BLaER1 (cell line): ENCODE measurements at regions not wholly inside any gene's neighbourhood (a gene's known extent, or its start where the extent isn't known, plus 50 kb on each side); places are given as distances from the start of the nearest gene placed in this dataset.

ENCODE experiments used
- H3K27ac ChIP-seq: shearing (Covaris generic); formaldehyde crosslinking; 2 replicates; pipeline ENCODE4 v1.8.1; 2022
- H3K27me3 ChIP-seq: shearing (Covaris generic); formaldehyde crosslinking; 2 replicates; pipeline ENCODE4 v1.8.1; 2022
- H3K36me3 ChIP-seq: shearing (Covaris generic); formaldehyde crosslinking; 2 replicates; pipeline ENCODE4 v1.8.1; 2022
- H3K4me1 ChIP-seq: shearing (Covaris generic); formaldehyde crosslinking; 2 replicates; pipeline ENCODE4 v1.8.1; 2022
- H3K4me2 ChIP-seq: shearing (Covaris generic); formaldehyde crosslinking; 2 replicates; pipeline ENCODE4 v1.8.1; 2022
- H3K4me3 ChIP-seq: shearing (Covaris generic); formaldehyde crosslinking; 2 replicates; pipeline ENCODE4 v1.8.1; 2022
- H3K9ac ChIP-seq: shearing (Covaris generic); formaldehyde crosslinking; 2 replicates; pipeline ENCODE4 v1.8.1; 2022
- H3K9me3 ChIP-seq: shearing (Covaris generic); formaldehyde crosslinking; 2 replicates; pipeline ENCODE4 v1.8.1; 2022
- H4K20me1 ChIP-seq: shearing (Covaris generic); formaldehyde crosslinking; 2 replicates; pipeline ENCODE4 v1.8.1; 2022
- Cebpa-rat ChIP-seq: shearing (Covaris generic); IDR thresholded peaks from 2 replicates; pipeline ENCODE4 v1.8.1; 2022

DNA sequence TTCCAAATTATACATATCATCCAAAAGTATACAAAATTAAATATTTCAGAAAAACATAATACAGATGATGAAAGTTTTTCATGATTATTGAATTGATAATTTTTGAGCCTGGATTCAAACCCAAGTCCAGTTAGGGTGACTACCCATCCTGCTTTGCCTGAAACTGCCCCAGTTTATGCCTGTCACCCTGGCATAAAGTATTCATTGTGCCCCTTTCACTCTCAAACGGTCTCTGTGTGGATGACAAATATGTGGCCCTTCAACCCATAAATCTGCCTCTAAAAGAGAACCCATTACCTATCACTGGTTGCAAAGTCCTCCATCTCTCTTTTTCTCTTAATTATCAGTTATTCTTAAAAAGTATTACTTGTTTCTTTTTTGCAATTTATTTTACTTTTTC, 553.7 kb upstream of the JARID2 start:
- Histone ChIP-seq H3K4me1 (no peaks in the 10 kb centered on the region), H3K4me2 (no peak overlapping the region), H3K9ac (no peak overlapping the region), H3K27ac (no peak overlapping the region), H3K36me3 (no peaks in the 10 kb centered on the region), H3K9me3 (0 out of 2 replicates have a peak, but pooled peaks cover 3% of the 10 kb centered on the region), H4K20me1 (no peaks in the 10 kb centered on the region), H3K27me3 (no peaks in the 10 kb centered on the region), H3K4me3 (no peak overlapping the region)
- no peak for TF ChIP-seq Cebpa-rat

DNA sequence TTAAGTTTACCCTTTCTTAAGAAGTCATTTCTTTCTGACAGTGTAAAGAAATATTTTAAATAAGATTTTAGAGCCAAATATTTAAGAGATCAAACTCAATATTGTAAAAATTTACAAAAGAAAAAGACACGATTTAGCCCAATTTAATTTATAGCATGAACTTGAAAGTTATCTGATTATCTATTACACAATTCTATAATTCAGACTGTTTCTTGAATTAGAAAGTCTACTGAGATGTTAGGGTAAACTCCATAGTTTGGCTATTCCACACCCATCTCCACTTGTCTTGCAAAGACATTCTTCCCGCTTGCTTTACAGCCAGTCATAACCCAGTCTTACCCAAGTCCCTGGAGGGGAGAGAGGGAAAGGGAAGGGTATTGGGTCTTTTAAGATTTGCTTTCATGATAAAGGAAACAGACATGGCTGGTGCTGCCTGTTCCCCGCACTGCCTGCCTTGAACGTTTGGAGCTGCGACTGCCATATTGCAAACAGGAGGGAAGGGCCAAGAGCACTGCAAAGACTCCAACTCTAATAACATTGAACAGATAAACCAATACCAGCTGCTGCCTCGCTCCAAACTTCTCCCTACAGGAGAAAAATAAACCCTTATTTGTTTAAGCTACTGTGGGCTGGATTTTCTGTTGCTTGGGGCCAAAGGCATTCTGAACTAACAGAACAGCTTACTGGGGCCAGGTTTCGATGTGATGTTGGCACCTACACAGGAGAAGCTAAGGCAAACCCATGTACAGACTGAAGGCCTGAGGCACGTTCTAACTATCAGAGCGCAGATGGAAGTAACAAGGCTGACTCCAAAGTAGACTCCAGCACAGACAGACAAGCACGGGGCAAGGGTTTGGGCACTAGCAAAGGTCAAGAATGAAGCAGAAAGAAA, 552.3 kb upstream of the JARID2 start:
- Histone ChIP-seq H3K4me3 (no peak overlapping the region), H3K36me3 (no peaks in the 10 kb centered on the region), H3K9me3 (0 out of 2 replicates have a peak, but pooled peaks cover 3% of the 10 kb centered on the region), H3K9ac (no peak overlapping the region), H3K4me2 (no peak overlapping the region), H3K4me1 (no peaks in the 10 kb centered on the region), H3K27ac (no peak overlapping the region), H3K27me3 (no peaks in the 10 kb centered on the region), H4K20me1 (no peaks in the 10 kb centered on the region)
- TF ChIP-seq Cebpa-rat = no peak

DNA sequence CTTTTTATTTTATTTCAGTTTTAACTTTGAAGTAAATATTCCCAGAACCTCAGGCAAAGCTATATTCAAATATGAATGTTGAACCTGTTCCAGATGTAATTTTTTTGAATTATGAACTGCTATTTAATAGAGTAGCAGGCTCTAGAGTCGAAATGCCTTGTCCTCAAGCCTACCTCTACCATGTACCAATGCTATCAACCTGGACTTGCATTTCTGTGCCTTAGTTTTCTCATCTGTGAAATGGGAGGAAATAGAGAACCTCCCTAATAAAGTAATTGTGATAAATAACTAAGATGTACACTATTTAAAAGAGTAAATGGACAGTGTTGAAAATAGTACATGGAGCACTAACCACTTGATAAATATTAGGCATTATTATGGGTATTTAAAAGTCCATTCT, 551.6 kb upstream of the JARID2 start:
- H3K27ac ChIP-seq = no peak overlapping the region
- H3K36me3 ChIP-seq = no peaks in the 10 kb centered on the region
- no peaks in the 10 kb centered on the region for H3K4me1 ChIP-seq
- H3K27me3 ChIP-seq = no peaks in the 10 kb centered on the region
- no peak overlapping the region for H3K4me2 ChIP-seq
- no peaks in the 10 kb centered on the region for H4K20me1 ChIP-seq
- TF ChIP-seq Cebpa-rat = no peak
- H3K4me3 ChIP-seq = no peak overlapping the region
- H3K9ac ChIP-seq = no peak overlapping the region
- no peaks in the 10 kb centered on the region for H3K9me3 ChIP-seq

DNA sequence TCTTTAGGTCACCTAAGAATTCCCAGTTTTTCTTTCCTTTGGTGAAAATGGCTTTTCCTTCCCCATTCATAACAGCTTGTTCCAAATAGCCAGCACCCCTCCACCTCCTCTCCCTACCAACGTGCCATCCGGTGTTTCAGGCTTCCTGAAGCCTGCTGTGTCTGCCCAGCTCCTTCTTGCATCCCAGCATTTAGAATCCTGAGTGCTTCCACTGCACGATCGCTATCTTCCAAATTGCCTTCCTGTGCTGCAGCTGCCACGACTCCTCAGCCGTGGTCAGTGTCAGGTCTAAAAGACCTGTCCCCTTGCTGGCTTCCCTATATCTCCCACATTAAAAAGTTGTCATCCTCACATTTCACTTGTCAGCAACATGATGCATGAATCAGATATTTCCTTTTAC, 550.3 kb upstream of the JARID2 start:
- Histone ChIP-seq H3K27ac (no peak overlapping the region), H3K9me3 (peaks cover 6% of the 10 kb centered on the region; the same call in 1 of the 2 replicates), H3K9ac (no peak overlapping the region), H3K27me3 (no peaks in the 10 kb centered on the region), H3K4me3 (no peak overlapping the region), H3K4me2 (no peak overlapping the region), H3K4me1 (no peaks in the 10 kb centered on the region), H4K20me1 (no peaks in the 10 kb centered on the region), H3K36me3 (no peaks in the 10 kb centered on the region)
- no peak for TF ChIP-seq Cebpa-rat

DNA sequence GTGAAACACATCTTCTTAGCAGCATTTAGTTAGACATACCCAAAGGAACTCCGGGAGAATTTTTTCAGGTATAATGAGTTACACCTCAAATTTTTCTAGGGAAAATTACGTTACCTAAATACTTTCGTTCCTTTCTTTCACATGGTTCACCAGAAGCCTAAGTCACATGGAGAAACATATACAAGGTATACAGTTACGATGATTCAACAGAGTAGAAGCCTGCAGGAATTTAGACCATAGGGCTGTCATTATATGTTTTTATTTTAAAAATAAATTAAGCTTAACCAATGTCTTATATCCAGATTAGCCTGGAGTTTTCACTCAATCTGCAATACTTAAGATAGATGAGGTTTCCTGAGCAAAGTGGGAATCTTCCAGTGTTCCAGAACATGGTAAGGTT, 549.5 kb upstream of the JARID2 start:
- Histone ChIP-seq H3K36me3 (no peaks in the 10 kb centered on the region), H3K4me3 (no peak overlapping the region), H3K9me3 (peaks cover 6% of the 10 kb centered on the region; the same call in 1 of the 2 replicates), H3K4me2 (no peak overlapping the region), H3K4me1 (no peaks in the 10 kb centered on the region; the same call in 1 of the 2 replicates), H4K20me1 (no peaks in the 10 kb centered on the region), H3K27ac (no peak overlapping the region), H3K9ac (no peak overlapping the region), H3K27me3 (no peaks in the 10 kb centered on the region)
- no peak for TF ChIP-seq Cebpa-rat

DNA sequence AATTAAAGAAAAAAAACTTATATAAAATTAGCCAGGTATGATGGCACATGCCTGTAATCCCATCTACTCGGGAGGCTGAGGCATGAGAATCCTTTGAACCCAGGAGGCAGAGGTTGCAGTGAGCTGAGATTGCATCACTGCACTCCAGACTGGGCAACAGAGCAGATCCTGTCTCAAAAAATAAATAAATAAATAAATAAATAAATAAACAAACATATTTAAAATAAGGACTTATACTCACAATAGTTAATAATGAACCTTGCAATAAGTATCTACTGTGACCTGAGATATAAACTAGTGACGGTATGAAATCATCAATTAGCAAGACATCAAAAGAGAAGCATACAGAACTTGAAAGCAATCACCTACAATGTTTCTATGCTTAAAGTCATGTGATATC, 548.4 kb upstream of the JARID2 start:
- Histone ChIP-seq H4K20me1 (no peaks in the 10 kb centered on the region), H3K9ac (no peak overlapping the region), H3K4me2 (no peak overlapping the region), H3K27ac (no peak overlapping the region), H3K4me1 (no peaks in the 10 kb centered on the region; the same call in 1 of the 2 replicates), H3K9me3 (peaks cover 6% of the 10 kb centered on the region; the same call in 1 of the 2 replicates), H3K36me3 (no peaks in the 10 kb centered on the region), H3K27me3 (no peaks in the 10 kb centered on the region), H3K4me3 (no peak overlapping the region)
- TF ChIP-seq Cebpa-rat = no peak

DNA sequence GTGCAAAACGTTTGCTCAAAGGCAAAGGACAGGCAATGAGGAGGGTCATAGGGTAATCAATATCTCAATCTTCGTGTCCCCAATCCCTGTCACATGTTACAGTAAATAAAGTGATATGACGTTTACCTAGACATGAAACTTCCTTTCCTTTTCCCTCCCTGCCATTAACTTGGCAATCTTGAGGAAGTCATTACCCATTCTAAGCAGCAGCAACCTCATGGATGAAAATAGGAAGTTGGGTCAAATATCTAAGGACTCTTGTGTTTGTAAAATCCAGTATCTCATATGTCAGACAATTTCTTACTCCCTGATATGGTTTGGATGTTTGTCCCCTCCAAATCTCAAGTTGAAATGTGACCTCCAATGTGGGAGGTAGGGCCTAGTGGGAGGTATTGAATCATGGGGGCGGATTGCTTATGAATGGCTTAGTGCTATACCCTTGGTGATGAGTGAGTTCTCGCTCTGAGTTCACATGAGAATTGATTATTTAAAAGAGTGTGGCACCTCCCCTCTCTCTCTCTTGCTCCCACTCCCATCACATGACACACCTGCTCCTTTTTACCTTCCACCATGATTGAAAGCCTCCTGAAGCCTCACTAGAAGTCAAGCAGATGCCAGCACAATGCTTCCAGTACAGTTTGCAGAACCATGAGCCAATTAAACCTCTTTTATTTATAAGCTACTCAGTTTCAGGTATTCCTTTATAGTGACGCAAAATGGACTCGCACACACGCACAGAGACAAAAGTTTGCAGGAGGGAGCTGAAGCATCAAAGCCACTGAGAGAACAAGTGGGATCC, 545.9 kb upstream of the JARID2 start:
- Histone ChIP-seq H3K4me3 (no peak overlapping the region), H3K27me3 (no peaks in the 10 kb centered on the region), H3K27ac (no peak overlapping the region), H3K36me3 (no peaks in the 10 kb centered on the region), H4K20me1 (no peaks in the 10 kb centered on the region), H3K4me2 (no peak overlapping the region), H3K9ac (no peak overlapping the region), H3K4me1 (no peaks in the 10 kb centered on the region; the same call in 1 of the 2 replicates), H3K9me3 (peaks cover 6% of the 10 kb centered on the region; the same call in 1 of the 2 replicates)
- TF ChIP-seq Cebpa-rat = no peak

DNA sequence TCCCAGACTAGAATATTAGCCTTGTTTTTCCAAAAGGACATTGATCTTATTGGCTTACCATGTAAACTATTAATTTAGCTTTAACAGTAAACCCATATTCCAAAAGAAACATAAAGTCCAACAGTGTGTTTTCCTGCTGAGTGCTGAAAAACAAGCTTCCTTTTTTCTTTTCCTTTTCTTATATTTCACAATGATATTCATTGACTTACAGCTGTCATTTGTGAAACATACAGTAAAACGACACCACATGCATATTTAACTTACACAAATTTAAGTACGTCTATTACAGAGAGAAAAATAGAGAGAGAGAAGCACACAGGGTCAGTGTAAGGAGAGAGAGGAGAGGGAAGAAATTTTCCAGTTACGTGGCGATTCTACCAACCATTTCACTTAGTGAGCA, 543.9 kb upstream of the JARID2 start:
- TF ChIP-seq Cebpa-rat = no peak
- Histone ChIP-seq H3K9ac (no peak overlapping the region), H4K20me1 (no peaks in the 10 kb centered on the region), H3K27me3 (no peaks in the 10 kb centered on the region), H3K4me3 (no peak overlapping the region), H3K4me2 (no peak overlapping the region), H3K9me3 (peaks cover 6% of the 10 kb centered on the region; the same call in 1 of the 2 replicates), H3K4me1 (no peaks in the 10 kb centered on the region; the same call in 1 of the 2 replicates), H3K36me3 (no peaks in the 10 kb centered on the region), H3K27ac (no peak overlapping the region)

DNA sequence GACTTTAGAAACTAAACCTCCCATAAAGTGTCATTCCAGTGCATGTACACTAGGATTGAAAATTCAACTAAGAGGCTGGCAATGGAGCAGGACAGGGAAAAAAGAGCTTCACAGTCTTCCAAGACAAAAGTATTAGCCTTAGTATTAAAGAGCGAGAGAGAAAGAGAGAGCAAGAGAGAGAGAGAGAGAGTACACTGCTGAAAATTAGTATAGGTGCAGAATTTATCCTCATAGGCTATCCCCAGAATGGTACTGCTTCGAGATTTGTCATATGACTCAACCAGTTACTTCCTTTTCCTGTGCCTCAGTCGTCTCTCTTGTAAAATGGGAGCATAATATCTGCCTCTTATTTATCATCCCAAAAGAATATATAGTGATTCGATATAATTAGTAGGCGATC, 543.2 kb upstream of the JARID2 start:
- Histone ChIP-seq H3K27ac (no peak overlapping the region), H3K4me3 (no peak overlapping the region)
- no peak for TF ChIP-seq Cebpa-rat

DNA sequence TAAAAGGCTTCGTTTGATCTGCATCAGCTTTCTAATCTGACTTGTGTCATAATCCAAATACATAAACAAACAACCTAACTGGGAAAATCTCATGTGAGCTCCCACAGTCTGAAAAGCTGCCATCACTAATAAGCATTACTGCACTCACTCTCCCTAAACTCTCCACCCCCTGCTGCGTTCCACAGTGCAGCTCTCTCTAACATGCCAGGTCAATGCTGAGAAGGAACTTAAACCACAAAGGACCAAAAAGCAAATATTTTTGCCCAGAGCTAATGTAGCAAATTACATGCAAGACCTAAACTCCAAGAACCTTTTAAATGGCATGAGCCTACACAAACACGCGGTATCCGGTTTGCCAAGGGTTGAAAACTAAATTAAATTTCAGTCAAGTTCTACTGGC, 542.3 kb upstream of the JARID2 start:
- no peaks in the 10 kb centered on the region; the same call in 1 of the 2 replicates for H3K4me1 ChIP-seq
- H3K4me3 ChIP-seq = no peak overlapping the region
- TF ChIP-seq Cebpa-rat = no peak
- H3K36me3 ChIP-seq = no peaks in the 10 kb centered on the region
- no peak overlapping the region for H3K27ac ChIP-seq
- no peak overlapping the region for H3K4me2 ChIP-seq
- no peaks in the 10 kb centered on the region for H3K27me3 ChIP-seq
- H3K9ac ChIP-seq = no peak overlapping the region
- no peaks in the 10 kb centered on the region for H4K20me1 ChIP-seq
- peaks cover 6% of the 10 kb centered on the region; the same call in 1 of the 2 replicates for H3K9me3 ChIP-seq

More for the DNA sequence above, 543.2 kb upstream of the JARID2 start:
- Histone ChIP-seq H3K27me3 (no peaks in the 10 kb centered on the region), H3K36me3 (no peaks in the 10 kb centered on the region), H4K20me1 (no peaks in the 10 kb centered on the region), H3K4me1 (no peaks in the 10 kb centered on the region; the same call in 1 of the 2 replicates), H3K9me3 (peaks cover 6% of the 10 kb centered on the region; the same call in 1 of the 2 replicates), H3K4me2 (no peak overlapping the region), H3K9ac (no peak overlapping the region)
